ENCODE measurements at regions not wholly inside any gene's neighbourhood (a gene's known extent, or its start where the extent isn't known, plus 50 kb on each side); places are given as distances from the start of the nearest gene placed in this dataset.

DNA sequence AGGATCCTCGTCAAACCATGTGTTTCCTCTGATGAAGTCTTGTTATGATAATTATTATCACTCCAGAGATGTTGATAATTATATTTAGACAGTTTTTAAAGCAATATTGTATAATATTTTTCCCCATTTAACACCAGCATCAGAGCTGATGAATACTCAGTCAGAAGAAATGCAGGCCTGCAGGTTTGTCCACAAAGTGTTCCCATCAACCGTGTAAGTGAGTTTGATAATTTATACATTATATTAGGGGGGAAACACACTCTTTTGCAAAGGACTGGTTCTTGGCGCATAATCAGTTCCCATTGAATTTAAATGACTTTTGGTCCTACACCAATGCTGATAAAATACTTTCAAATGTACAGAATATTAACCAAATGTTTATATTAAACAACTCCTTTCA, 454.8 kb downstream of the TOX3 start:
- TF ChIP-seq, protein P1, sequence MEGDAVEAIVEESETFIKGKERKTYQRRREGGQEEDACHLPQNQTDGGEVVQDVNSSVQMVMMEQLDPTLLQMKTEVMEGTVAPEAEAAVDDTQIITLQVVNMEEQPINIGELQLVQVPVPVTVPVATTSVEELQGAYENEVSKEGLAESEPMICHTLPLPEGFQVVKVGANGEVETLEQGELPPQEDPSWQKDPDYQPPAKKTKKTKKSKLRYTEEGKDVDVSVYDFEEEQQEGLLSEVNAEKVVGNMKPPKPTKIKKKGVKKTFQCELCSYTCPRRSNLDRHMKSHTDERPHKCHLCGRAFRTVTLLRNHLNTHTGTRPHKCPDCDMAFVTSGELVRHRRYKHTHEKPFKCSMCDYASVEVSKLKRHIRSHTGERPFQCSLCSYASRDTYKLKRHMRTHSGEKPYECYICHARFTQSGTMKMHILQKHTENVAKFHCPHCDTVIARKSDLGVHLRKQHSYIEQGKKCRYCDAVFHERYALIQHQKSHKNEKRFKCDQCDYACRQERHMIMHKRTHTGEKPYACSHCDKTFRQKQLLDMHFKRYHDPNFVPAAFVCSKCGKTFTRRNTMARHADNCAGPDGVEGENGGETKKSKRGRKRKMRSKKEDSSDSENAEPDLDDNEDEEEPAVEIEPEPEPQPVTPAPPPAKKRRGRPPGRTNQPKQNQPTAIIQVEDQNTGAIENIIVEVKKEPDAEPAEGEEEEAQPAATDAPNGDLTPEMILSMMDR (IDR thresholded peaks at IDR 0.05), result no peak
- Histone ChIP-seq H3K27ac (no peak overlapping the region), H3K4me1 (no peaks in the 10 kb centered on the region), H3K4me3 (no peak overlapping the region), H3K36me3 (no peaks in the 10 kb centered on the region), H3K9me3 (no peaks in the 10 kb centered on the region), H3K27me3 (no peaks in the 10 kb centered on the region)
- DNase-seq (no peak), ATAC-seq (no peak)
- intact Hi-C loops (cut with DNase I), result no loop called here

DNA sequence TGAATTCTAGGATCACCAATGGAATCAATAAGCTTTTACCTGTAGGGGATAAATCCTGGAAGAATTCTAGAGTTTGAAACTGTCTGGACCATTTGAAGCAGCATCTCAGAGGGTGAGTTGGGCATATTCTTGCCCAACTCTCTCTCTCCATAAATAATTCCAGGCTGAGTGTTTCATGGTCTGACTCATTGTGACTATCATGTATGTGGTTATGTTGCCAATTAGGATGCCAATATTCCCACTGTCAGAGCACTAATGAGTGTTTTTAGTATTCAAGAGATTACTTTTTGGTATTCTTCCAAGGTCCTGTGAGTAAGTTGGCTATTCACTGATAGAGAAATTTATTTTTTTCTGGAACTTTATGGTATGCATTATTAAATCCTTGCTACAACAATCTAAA, 456.9 kb downstream of the TOX3 start:
- H3K4me1 ChIP-seq, result no peaks in the 10 kb centered on the region
- intact Hi-C loops (cut with DNase I), result no loop called here
- H3K9me3 ChIP-seq, result no peaks in the 10 kb centered on the region
- no peaks in the 10 kb centered on the region for H3K36me3 ChIP-seq
- H3K27ac ChIP-seq, result no peak overlapping the region
- TF ChIP-seq, protein P1 (IDR thresholded peaks at IDR 0.05), result no peak
- ATAC-seq (no peak), DNase-seq (no peak)
- no peaks in the 10 kb centered on the region for H3K27me3 ChIP-seq
- H3K4me3 ChIP-seq, result no peak overlapping the region

DNA sequence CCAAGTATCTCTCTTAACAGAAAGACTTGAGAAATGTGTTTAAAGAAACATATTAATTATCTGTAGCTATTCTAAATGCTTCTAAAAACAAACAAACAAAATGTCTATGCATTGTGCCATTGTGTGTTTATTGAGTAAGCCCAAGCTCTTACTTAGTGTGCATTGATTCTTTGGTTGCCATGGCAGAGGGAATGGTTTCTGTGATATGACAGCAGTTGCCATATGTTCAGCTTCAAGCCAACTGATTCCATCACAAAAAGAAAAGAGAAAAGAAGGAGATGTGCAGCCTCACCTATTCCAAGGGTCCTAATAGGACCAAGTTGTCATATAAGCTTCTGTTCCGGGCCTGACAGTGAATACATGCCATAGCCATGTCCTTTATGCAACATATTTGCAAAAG, 457.5 kb downstream of the TOX3 start:
- H3K27ac ChIP-seq, result no peak overlapping the region
- no peak for ATAC-seq
- no peaks in the 10 kb centered on the region for H3K27me3 ChIP-seq
- TF ChIP-seq, protein P1 (IDR thresholded peaks at IDR 0.05), result no peak
- H3K36me3 ChIP-seq, result no peaks in the 10 kb centered on the region
- no peak overlapping the region for H3K4me3 ChIP-seq
- intact Hi-C loops (cut with DNase I), result no loop called here
- H3K9me3 ChIP-seq, result no peaks in the 10 kb centered on the region
- no peak for DNase-seq
- H3K4me1 ChIP-seq, result no peaks in the 10 kb centered on the region

DNA sequence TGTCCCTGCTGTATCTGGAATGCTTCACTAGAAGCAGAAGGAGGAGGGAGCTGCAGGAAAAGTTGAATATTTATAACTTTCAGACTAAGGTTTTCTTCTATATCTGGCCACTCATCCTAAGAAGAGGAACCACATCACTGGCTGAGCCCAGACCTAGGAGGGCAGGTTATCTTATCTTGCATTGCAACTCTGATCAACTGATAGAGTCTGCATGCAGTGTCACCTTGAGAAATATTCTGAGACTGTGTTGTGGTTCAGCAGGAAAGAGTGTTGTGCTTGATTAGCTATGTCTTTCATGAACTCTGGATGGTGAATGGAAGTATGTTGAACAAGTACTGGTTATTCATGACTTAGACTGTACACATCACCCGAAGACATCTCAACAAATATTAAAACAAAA, 460.0 kb downstream of the TOX3 start:
- TF ChIP-seq, protein P1 (IDR thresholded peaks at IDR 0.05), result no peak
- Histone ChIP-seq H3K27me3 (no peaks in the 10 kb centered on the region), H3K27ac (no peak overlapping the region), H3K4me3 (no peak overlapping the region), H3K36me3 (no peaks in the 10 kb centered on the region), H3K4me1 (no peaks in the 10 kb centered on the region), H3K9me3 (no peaks in the 10 kb centered on the region)
- DNase-seq (no peak), ATAC-seq (no peak)
- intact Hi-C loops (cut with DNase I), result no loop called here

DNA sequence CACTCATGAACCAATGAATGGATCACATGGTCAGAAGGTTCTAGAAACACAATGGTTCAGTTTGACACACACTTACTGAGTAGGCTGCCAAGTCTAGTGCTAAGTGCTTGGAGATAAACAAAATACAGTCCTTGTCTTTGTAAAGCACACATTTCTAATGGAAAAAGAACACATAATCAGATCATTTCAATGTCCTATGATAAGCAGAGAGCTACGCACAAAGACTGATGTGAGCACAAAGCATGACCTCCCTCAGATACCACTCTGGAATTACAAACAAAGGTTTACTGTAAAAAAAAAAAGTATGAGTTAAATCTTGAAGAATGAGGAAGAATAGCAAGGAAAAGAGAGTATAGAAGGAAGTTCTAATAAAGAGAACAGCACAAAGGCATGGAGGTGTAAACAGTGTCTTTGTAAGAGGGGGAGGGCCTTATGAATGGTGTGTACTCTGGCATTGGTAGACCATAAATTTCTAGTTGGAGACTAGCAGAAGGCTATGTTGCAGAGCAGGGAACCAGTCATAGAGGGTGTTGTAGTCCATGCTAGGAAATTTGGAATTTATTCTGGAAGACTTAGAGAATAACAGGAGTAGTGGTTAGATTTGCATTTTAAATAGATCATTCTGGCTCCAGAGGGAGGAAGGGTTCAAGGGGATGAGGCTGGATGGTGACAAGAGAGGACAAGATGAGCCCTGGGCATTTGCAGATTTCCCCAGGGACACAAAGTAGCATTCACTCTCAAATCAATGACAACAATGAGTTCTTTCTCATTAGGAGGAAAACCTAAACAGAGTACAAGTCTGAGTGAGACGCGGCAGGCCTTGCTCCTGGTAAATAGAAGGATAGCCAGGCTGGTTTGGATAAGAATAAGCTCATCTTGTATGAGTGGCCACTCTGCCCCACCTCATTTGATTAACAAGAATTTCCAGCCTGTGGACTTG, 468.0 kb downstream of the TOX3 start:
- H3K27ac ChIP-seq, result no peak overlapping the region
- no peaks in the 10 kb centered on the region for H3K27me3 ChIP-seq
- intact Hi-C loops (cut with DNase I), result no loop called here
- H3K36me3 ChIP-seq, result no peaks in the 10 kb centered on the region
- no peaks in the 10 kb centered on the region for H3K9me3 ChIP-seq
- H3K4me1 ChIP-seq, result no peaks in the 10 kb centered on the region
- no peak overlapping the region for H3K4me3 ChIP-seq
- TF ChIP-seq, protein P1 (IDR thresholded peaks at IDR 0.05), result no peak
- no peak for ATAC-seq
- DNase-seq, result no peak
